Right renal pelvis (tissue), 4 donors: ENCODE measurements at regions not wholly inside any gene's neighbourhood (a gene's known extent, or its start where the extent isn't known, plus 50 kb on each side); places are given as distances from the start of the nearest gene placed in this dataset.

Experiments used
- DNase-seq, 4 donors: peaks; one replicate each; pipeline ENCODE4 v3.0.0-alpha.2; 2013; ENCODE audit warnings: low read depth in 4 of 4, low spot score in 3 of 4, missing footprints in 1 of 4

- DNase-seq, result no peak
Measured at GRCh38 chr15:68524753-68525584, 53.8 kb upstream of the CORO2B start.

DNA sequence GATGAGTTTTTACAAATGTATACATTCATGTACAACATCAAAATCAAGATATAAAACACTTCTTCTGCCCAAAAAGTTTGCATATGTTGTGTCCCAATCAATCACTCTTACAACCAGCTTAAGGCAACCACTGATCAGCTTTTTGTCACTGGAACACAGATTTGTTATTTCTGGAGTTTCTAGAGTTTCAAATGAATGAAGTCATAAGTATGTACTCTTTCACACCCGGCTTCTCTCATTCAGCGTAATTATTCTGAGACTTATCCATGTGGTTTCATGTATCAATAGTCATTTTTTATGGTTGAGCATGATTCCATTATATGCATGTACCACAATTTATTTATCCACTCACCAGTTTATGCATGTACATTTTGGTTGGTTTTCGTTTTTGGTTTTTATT, 53.0 kb upstream of the CORO2B start:
- DNase-seq, result no peak

GRCh38 chr15:68526269-68526668, 52.5 kb upstream of the CORO2B start:
- DNase-seq, result no peak

DNA sequence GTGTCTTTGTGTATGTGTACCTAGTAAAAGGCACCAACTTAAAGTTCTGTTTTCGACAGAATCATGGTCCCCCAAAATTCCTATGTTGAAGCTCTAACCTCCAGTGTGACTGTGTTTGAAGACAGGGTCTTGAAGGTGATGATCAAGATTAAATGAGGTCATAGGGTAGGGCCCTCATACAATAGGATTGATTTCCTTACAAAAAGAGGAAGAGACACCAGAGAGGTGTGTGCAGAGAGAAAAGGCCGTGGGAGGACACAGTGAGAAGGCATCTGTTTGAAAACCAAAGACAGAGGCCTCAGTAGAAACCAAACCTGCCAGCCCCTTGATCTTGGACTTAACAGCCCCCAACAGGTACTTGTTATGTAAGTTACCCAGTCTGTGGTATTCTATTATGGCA, 52.0 kb upstream of the CORO2B start:
- no peak for DNase-seq

DNA sequence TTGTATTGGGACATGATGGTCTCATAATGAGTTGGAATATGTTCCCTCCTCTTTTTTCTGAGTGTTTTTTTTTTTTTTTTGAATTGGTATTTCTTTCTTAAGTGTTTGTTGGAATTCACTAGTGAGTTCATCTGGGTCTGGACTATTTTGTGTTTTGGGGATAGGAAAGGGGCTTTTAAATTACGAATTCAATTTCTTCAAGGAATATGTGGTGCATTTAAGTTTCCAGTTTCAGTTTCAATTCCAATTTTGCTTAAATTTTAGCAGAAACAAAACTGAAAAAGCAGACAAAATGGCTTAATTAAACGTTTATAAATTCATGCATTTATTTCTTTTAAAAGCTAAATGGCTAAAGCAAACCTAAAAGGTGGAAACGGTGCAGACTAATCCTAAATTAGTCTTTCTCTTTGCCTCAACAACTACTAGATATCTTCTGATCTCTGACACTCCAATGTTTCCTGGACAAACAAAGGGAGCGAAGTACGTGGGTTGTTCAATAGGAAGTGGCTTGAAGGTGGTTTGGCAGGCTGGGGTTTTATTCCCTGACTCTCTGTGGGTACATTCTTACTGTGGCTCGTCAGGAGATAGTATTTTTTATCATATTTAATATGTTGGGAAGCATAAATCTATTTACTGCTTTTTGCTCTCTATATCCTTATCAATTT, 50.0 kb upstream of the CORO2B start:
- no peak for DNase-seq
